ENCODE measurements at regions not wholly inside any gene's neighbourhood (a gene's known extent, or its start where the extent isn't known, plus 50 kb on each side); places are given as distances from the start of the nearest gene placed in this dataset.
A peak's percentile ranks its signal among the peaks of the same experiment; 100 is the strongest.

DNA sequence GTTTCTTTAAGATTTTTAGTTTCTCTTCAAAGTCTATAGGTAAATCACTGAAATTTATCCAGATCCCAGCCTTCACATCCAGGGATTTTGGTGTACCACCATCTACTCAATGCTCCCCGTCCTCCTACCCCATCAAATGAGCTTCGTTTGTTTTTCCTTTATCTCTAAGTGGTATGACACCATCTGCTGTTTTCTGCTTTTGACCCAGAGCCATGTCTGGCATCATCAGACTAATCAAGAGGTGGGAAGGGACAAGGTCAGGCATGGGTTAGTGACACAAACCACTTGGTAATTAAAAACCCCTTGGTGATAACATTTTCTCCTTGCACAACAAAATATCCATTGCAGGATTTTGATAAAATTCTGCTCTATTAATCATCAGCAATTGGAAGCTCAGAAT, 92.7 kb upstream of the GOLGA8J start:
- TF ChIP-seq EP300 (IDR thresholded peaks at IDR 0.05; ENCODE audit: borderline replicate concordance) (no peak), NFIC (IDR thresholded peaks at IDR 0.05) (no peak), FOXM1 (IDR thresholded peaks at IDR 0.05; ENCODE audit: borderline replicate concordance, low read depth) (no peak), EGR1 (IDR thresholded peaks at IDR 0.05) (no peak)
- TF ChIP-seq, protein P1, sequence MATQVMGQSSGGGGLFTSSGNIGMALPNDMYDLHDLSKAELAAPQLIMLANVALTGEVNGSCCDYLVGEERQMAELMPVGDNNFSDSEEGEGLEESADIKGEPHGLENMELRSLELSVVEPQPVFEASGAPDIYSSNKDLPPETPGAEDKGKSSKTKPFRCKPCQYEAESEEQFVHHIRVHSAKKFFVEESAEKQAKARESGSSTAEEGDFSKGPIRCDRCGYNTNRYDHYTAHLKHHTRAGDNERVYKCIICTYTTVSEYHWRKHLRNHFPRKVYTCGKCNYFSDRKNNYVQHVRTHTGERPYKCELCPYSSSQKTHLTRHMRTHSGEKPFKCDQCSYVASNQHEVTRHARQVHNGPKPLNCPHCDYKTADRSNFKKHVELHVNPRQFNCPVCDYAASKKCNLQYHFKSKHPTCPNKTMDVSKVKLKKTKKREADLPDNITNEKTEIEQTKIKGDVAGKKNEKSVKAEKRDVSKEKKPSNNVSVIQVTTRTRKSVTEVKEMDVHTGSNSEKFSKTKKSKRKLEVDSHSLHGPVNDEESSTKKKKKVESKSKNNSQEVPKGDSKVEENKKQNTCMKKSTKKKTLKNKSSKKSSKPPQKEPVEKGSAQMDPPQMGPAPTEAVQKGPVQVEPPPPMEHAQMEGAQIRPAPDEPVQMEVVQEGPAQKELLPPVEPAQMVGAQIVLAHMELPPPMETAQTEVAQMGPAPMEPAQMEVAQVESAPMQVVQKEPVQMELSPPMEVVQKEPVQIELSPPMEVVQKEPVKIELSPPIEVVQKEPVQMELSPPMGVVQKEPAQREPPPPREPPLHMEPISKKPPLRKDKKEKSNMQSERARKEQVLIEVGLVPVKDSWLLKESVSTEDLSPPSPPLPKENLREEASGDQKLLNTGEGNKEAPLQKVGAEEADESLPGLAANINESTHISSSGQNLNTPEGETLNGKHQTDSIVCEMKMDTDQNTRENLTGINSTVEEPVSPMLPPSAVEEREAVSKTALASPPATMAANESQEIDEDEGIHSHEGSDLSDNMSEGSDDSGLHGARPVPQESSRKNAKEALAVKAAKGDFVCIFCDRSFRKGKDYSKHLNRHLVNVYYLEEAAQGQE (IDR thresholded peaks at IDR 0.05; ENCODE audit: low read depth): no peak
- TF ChIP-seq, protein P2, sequence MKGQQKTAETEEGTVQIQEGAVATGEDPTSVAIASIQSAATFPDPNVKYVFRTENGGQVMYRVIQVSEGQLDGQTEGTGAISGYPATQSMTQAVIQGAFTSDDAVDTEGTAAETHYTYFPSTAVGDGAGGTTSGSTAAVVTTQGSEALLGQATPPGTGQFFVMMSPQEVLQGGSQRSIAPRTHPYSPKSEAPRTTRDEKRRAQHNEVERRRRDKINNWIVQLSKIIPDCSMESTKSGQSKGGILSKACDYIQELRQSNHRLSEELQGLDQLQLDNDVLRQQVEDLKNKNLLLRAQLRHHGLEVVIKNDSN (IDR thresholded peaks at IDR 0.05): no peak

DNA sequence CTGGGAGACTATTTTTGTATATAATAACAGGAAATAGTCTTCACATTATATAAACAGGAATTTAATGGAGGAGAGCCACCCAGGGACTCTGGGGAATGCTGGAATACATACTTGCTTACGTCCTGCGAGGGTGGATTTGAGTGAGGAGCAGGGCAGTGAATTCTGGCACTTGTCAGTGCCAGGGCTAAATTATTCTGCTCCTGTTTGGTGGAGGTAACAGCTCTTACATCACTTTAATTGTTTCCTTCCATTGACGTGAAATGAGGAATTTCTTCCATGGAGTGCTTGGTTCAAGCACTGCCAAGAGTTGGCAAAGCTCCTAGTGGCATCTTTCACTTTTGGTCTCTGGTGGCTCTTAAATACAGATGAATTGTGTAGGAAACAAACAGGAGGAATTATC, 94.1 kb upstream of the GOLGA8J start:
- no peak for TF ChIP-seq TEAD4 (IDR thresholded peaks at IDR 0.05)
- TF ChIP-seq, protein P2 (IDR thresholded peaks at IDR 0.05): no peak

DNA sequence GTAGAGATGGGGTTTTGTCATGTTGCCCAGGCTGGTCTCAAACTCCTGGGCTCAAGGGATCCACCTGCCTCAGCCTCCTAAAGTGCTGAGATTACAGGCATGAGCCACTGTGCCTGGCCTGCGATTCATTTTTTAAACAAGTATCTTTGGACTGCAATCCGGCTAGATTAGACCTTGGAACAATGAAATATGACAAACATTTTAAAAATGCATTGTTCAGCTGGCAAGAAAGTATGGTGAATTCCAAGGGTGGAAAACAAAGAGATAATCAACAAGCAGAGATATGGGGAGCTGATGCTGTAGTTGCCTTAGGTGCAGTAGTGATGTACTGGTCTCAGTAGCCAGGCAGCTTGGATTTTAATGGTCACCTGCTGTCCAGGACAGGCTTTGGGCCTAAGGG, 95.8 kb upstream of the GOLGA8J start:
- TF ChIP-seq, protein P2 (IDR thresholded peaks at IDR 0.05): no peak

DNA sequence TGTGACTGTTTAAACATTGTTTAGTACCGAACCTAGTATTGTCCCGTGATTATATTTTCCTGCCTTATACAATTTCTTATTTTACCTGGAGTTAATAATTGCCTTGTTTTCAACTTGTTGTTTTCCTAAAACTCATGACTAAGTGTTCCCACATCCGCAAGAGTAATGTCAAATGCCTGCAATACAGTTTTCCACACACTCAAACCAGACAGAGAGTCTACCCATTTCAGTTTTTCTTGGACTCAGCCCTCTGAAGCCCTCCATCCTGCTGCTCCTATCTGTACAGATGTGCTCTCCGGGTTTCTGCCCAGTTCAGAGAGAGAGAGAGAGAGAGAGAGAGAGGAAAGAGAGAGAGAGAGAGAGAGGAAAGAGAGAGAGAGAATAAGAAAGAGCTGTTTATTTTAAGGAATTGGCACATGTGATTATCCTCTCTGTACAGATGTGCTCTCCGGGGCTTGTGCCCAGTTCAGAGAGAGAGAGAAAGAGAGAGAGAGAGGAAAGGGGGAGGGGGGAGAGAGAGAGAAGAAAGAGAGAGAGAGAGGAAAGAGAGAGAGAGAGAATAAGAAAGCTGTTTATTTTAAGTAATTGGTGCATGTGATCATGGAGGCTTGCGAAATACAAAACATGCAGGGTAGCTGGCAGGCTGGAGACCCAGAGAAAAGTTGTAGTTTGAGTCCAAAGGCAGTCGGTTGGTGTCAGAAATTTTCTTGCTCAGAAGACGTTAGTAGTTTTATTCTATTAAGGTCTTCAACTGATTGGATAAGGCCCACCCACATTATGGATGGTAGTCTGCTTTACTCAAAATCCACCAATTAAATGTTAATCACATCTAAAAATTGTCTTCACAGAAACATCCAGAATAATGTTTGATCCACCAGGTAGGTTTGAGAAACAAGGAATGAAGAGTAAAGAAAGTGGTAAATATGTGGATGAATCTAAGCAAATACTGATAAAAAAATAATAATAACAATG, 104.1 kb upstream of the GOLGA8J start:
- TF ChIP-seq CREB1 (IDR thresholded peaks at IDR 0.05; ENCODE audit: low read depth): no peak
- TF ChIP-seq YY1 (IDR thresholded peaks at IDR 0.05; ENCODE audit: low read depth): no peak
- no peak for TF ChIP-seq NFIC (IDR thresholded peaks at IDR 0.05)
- TF ChIP-seq, protein P1 (IDR thresholded peaks at IDR 0.05; ENCODE audit: low read depth): no peak
- TF ChIP-seq CEBPB (IDR thresholded peaks at IDR 0.05): 0 out of 2 replicates have a peak, but pooled peaks have one; percentile 28
- TF ChIP-seq, protein P3, sequence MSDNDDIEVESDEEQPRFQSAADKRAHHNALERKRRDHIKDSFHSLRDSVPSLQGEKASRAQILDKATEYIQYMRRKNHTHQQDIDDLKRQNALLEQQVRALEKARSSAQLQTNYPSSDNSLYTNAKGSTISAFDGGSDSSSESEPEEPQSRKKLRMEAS (IDR thresholded peaks at IDR 0.05): no peak

DNA sequence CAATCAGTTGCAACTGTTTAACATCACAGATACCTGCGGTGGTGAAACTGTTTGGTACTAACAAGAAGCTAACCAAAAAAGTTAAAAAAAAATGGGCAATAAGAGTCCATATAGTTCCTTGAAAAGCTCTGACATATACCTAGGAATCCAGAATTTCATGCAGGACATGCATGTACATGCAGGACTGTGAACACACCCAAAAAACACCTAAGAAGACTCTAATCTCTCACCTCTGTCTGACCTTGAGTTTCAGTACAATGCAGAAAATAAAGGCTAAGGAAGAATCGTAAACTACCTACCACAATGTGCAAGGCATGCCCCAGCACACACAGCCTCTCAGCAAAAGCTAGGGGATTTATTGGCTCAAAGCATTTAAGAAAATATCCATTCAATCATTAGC, 110.7 kb upstream of the GOLGA8J start:
- TF ChIP-seq, protein P2 (IDR thresholded peaks at IDR 0.05): no peak
- TF ChIP-seq EGR1 (IDR thresholded peaks at IDR 0.05): no peak
- TF ChIP-seq ZBTB7A (IDR thresholded peaks at IDR 0.05; ENCODE audit: low read depth): no peak
- no peak for TF ChIP-seq NFIC (IDR thresholded peaks at IDR 0.05)

DNA sequence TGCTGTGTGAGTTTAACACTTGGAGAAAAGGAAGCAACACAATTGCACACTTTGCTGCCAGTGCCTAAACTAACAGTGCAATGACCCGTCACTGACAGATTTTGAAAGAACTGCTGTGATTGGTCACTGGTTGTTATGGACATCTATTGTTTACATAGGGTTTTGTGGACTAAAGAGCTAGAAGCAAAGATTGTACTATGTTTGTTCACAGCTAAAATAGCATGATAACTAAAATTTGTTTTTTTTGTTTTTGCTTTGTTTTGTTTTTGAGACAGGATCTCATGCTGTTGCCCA, 112.4 kb upstream of the GOLGA8J start:
- TF ChIP-seq NFIC (IDR thresholded peaks at IDR 0.05) (no peak), EP300 (IDR thresholded peaks at IDR 0.05; ENCODE audit: borderline replicate concordance) (no peak), YY1 (IDR thresholded peaks at IDR 0.05; ENCODE audit: low read depth) (no peak), RAD21 (IDR thresholded peaks at IDR 0.05; ENCODE audit: low read depth) (no peak)

All from Ishikawa (cell line).